PC-3 (cell line): ENCODE measurements at regions not wholly inside any gene's neighbourhood (a gene's known extent, or its start where the extent isn't known, plus 50 kb on each side); places are given as distances from the start of the nearest gene placed in this dataset.

Source experiments
- ATAC-seq: fragments of 200-7000 bp; cut with Tn5 transposase; 2 replicates; pipeline ENCODE4 v1.9.1; 2020; ENCODE audit warnings: mild to moderate bottlenecking, moderate library complexity
- BruUV-seq: library from RNA; stranded (reverse); fragments of 400-500 nt; replicated peaks from 2 replicates; lab custom pipeline; 2021; lab: Mats Ljungman, UMichigan
- CTCF ChIA-PET: fragments of 300-600 bp; sonication (Branson Sonifier 250); formaldehyde crosslinking; loops from one replicate; lab custom pipeline; 2022; ENCODE audit warnings: antibody characterized with exemption; lab: Charles Lee
- POLR2A ChIA-PET: fragments of 300-600 bp; sonication (Branson Sonifier 250); formaldehyde crosslinking; loops from one replicate; lab custom pipeline; 2022; ENCODE audit warnings: antibody characterized with exemption; ENCODE audit not compliant: unreplicated experiment; lab: Charles Lee
- DNase-seq: peaks from one replicate; pipeline ENCODE4 v3.0.0-alpha.2; 2015
- H2AFZ ChIP-seq: fragments of 300-600 bp; sonication (generic); 2 replicates; pipeline ENCODE4 v1.6.0; 2016; ENCODE audit warnings: antibody characterized with exemption, low read length
- H3F3A ChIP-seq: fragments of 300-600 bp; sonication (generic); one replicate; pipeline ENCODE4 v1.6.0; 2017; ENCODE audit warnings: antibody characterized with exemption, low read length, control low read depth, mild to moderate bottlenecking; ENCODE audit not compliant: unreplicated experiment
- H3K27ac ChIP-seq: fragments of 300-600 bp; sonication (generic); 2 replicates; pipeline ENCODE4 v1.5.1; 2016; ENCODE audit warnings: mild to moderate bottlenecking, low read length
- H3K27me3 ChIP-seq: fragments of 300-600 bp; sonication (generic); 2 replicates; pipeline ENCODE4 v1.6.1; 2016; ENCODE audit warnings: low read length, mixed read lengths
- H3K36me3 ChIP-seq: fragments of 300-600 bp; sonication (generic); 2 replicates; pipeline ENCODE4 v1.6.1; 2016; ENCODE audit warnings: low read depth, mixed run types, low read length, mixed read lengths
- H3K4me1 ChIP-seq: fragments of 300-600 bp; sonication (generic); 2 replicates; pipeline ENCODE4 v1.5.1; 2016; ENCODE audit warnings: low read length; ENCODE audit not compliant: insufficient read depth
- H3K4me2 ChIP-seq: fragments of 300-600 bp; sonication (generic); 2 replicates; pipeline ENCODE4 v1.6.0; 2016; ENCODE audit warnings: low read length
- H3K4me3 ChIP-seq: fragments of 300-600 bp; sonication (generic); 2 replicates; pipeline ENCODE4 v1.5.1; 2016; ENCODE audit warnings: mild to moderate bottlenecking, low read length, mixed read lengths
- H3K79me2 ChIP-seq: fragments of 300-600 bp; sonication (generic); 2 replicates; pipeline ENCODE4 v1.6.1; 2017; ENCODE audit warnings: low read length, mixed read lengths
- H3K9ac ChIP-seq: fragments of 300-600 bp; sonication (generic); 2 replicates; pipeline ENCODE4 v1.6.0; 2016; ENCODE audit warnings: mild to moderate bottlenecking, low read length
- H3K9me2 ChIP-seq: fragments of 300-600 bp; sonication (generic); replicated peaks from 2 replicates; pipeline ENCODE4 v1.6.1; 2016; ENCODE audit warnings: mixed run types, low read length, mixed read lengths
- H3K9me3 ChIP-seq: fragments of 300-600 bp; sonication (generic); 2 replicates; pipeline ENCODE4 v1.6.1; 2016; ENCODE audit warnings: low read length, mixed read lengths
- H4K20me1 ChIP-seq: fragments of 300-600 bp; sonication (generic); 2 replicates; pipeline ENCODE4 v1.6.1; 2016; ENCODE audit warnings: low read length, mixed read lengths
- EZH2 ChIP-seq: fragments of 300-600 bp; sonication (generic); IDR thresholded peaks from one replicate; pipeline ENCODE4 v1.6.1; 2017; ENCODE audit warnings: antibody characterized with exemption, mild to moderate bottlenecking, low read length; ENCODE audit not compliant: unreplicated experiment
- EZH2phosphoT487 ChIP-seq: fragments of 300-600 bp; sonication (generic); IDR thresholded peaks from 2 replicates; pipeline ENCODE4 v1.6.1; 2018; ENCODE audit warnings: mild to moderate bottlenecking, antibody characterized with exemption, low read length, borderline replicate concordance
- intact Hi-C: fragments of 100-400 bp; cut with micrococcal nuclease; formaldehyde crosslinking; loops from 2 replicates; pipeline ENCODE4 v1.9.0; 2023
- TF ChIP-seq, protein P1 (sequence below): fragments of 300-600 bp; sonication (generic); conservative IDR thresholded peaks from 2 replicates; pipeline ENCODE4 v1.5.1; 2017; ENCODE audit warnings: antibody characterized with exemption, low read depth, mild to moderate bottlenecking, low read length

DNA sequence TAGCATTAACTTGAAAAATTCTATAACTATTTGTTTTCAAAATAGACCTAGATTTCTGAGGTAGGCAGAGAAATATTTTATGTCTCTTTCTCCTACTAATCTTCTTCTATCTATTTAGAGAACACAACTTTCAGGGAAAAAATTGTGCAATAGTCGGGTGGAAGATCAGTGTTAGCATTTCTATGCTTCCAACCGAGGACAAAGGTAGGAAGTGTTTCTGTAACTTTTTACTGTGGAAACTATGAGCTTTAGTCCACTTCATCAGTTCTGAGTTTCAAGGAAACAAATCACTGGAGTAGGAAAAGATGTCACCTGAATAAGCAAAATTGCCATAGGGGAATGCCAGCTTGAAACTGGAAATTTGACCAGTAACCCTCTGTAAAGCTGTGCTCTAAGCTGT is 207.7 kb upstream of the CTAGE1 start:
- H3K4me3 ChIP-seq: no peak overlapping the region
- DNase-seq (no peak), ATAC-seq (no peak)
- H3F3A ChIP-seq: no peaks in the 10 kb centered on the region
- no peaks in the 10 kb centered on the region for H4K20me1 ChIP-seq
- POLR2A ChIA-PET: no interaction called here
- intact Hi-C loops: no loop called here
- no peaks in the 10 kb centered on the region for H3K36me3 ChIP-seq
- no peak overlapping the region for H3K9ac ChIP-seq
- no peak overlapping the region for H3K4me2 ChIP-seq
- no TSS peak for BruUV-seq
- H3K9me2 ChIP-seq: no peaks in the 10 kb centered on the region
- H3K4me1 ChIP-seq: peaks cover 10% of the 10 kb centered on the region
- H3K9me3 ChIP-seq: no peaks in the 10 kb centered on the region
- no peaks in the 10 kb centered on the region for H3K27me3 ChIP-seq
- H3K79me2 ChIP-seq: no peaks in the 10 kb centered on the region
- H2AFZ ChIP-seq: no peak overlapping the region
- CTCF ChIA-PET: no interaction called here
- TF ChIP-seq EZH2phosphoT487 (no peak), EZH2 (no peak)
- H3K27ac ChIP-seq: no peak overlapping the region

DNA sequence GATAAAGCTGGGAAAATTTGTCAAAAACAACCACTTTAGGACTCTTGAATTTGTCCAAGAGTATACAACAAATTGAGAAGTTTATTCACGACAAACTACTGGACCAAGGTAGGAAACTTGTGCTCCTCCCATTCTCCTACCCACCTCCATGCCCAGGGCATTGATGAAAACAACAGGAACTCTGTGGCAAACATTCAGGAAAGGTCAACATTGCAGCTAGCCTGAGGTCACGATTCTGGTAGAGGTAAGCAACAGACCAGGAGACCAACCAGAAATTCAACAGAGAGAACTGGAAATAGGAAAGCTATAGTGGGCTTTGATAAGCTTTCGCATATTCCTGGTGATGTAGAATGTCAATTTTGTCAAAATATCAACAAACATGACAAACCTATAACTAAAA is 209.1 kb upstream of the CTAGE1 start:
- Histone ChIP-seq H3K4me1 (peaks cover 10% of the 10 kb centered on the region), H3K27me3 (no peaks in the 10 kb centered on the region), H3K79me2 (no peaks in the 10 kb centered on the region), H4K20me1 (no peaks in the 10 kb centered on the region), H2AFZ (no peak overlapping the region), H3K9me2 (no peaks in the 10 kb centered on the region), H3F3A (no peaks in the 10 kb centered on the region), H3K4me3 (no peak overlapping the region), H3K27ac (no peak overlapping the region), H3K4me2 (no peak overlapping the region), H3K9me3 (no peaks in the 10 kb centered on the region), H3K9ac (no peak overlapping the region), H3K36me3 (no peaks in the 10 kb centered on the region)
- no peak for TF ChIP-seq EZH2
- TF ChIP-seq, protein P1, sequence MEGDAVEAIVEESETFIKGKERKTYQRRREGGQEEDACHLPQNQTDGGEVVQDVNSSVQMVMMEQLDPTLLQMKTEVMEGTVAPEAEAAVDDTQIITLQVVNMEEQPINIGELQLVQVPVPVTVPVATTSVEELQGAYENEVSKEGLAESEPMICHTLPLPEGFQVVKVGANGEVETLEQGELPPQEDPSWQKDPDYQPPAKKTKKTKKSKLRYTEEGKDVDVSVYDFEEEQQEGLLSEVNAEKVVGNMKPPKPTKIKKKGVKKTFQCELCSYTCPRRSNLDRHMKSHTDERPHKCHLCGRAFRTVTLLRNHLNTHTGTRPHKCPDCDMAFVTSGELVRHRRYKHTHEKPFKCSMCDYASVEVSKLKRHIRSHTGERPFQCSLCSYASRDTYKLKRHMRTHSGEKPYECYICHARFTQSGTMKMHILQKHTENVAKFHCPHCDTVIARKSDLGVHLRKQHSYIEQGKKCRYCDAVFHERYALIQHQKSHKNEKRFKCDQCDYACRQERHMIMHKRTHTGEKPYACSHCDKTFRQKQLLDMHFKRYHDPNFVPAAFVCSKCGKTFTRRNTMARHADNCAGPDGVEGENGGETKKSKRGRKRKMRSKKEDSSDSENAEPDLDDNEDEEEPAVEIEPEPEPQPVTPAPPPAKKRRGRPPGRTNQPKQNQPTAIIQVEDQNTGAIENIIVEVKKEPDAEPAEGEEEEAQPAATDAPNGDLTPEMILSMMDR: no peak
- TF ChIP-seq EZH2phosphoT487: no peak
- no TSS peak for BruUV-seq
- ATAC-seq (no peak), DNase-seq (no peak)
- ChIA-PET CTCF (no interaction called here), POLR2A (no interaction called here)
- intact Hi-C loops: no loop called here

DNA sequence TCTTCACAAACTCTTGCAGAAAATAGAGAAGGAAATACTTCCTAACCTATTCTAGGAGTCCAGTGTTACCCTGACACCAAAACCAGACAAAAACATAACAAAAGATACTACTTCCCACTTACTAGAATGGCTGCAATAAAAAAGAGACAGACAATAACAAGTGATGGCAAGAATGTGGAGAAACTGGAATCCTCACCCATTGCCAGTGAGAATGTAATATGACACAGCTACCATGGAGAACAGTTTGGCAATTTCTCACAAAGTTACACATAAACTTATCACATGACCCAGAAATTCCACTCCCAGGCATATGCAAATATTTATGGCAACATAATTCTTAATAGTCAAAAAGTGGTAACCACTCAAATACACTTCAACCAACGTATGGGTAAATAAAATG is 209.8 kb upstream of the CTAGE1 start:
- ChIA-PET CTCF (no interaction called here), POLR2A (no interaction called here)
- Histone ChIP-seq H4K20me1 (no peaks in the 10 kb centered on the region), H3K27ac (no peak overlapping the region), H2AFZ (no peak overlapping the region), H3K79me2 (no peaks in the 10 kb centered on the region), H3K4me2 (no peak overlapping the region), H3K9ac (no peak overlapping the region), H3K9me2 (no peaks in the 10 kb centered on the region), H3K27me3 (no peaks in the 10 kb centered on the region), H3F3A (no peaks in the 10 kb centered on the region), H3K9me3 (no peaks in the 10 kb centered on the region), H3K36me3 (no peaks in the 10 kb centered on the region), H3K4me3 (no peak overlapping the region), H3K4me1 (peaks cover 10% of the 10 kb centered on the region)
- no peak for TF ChIP-seq EZH2phosphoT487
- no TSS peak for BruUV-seq
- no peak for ATAC-seq
- DNase-seq: peak; percentile 17
- intact Hi-C loops: no loop called here
